OCI-LY3 (cell line): ENCODE measurements at regions not wholly inside any gene's neighbourhood (a gene's known extent, or its start where the extent isn't known, plus 50 kb on each side); places are given as distances from the start of the nearest gene placed in this dataset.

Source experiments
- EZH2phosphoT487 ChIP-seq: fragments of 200-600 bp; shearing (Covaris generic); IDR thresholded peaks from 2 replicates; pipeline ENCODE4 v1.6.1; 2018; ENCODE audit warnings: antibody characterized with exemption, mixed run types, low read depth
- TF ChIP-seq, protein P1 (sequence below): fragments of 200-600, 300-600 bp; sonication (generic); IDR thresholded peaks from 2 replicates; pipeline ENCODE4 v1.5.1; 2014; ENCODE audit warnings: antibody characterized with exemption, low read length, low read depth

DNA sequence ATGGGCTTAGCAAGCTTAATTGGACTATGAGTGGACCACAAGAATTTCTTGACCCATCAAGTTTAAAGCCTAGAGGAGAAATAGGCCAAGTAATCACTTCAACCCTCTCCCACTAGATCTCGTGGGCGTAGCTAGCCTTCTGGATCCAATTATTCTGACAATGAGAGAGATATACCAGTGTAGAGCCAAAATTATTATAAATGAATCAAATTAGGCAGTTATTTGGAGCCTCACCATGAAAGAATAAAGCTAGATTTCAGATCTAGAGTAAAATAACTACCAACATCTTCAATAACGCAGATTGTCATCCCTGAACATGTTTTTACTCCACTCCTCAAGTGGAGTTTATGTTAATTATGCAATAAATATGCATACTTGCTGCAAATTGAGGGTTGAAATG, 143.9 kb upstream of the CDH20 start:
- TF ChIP-seq, protein P1, sequence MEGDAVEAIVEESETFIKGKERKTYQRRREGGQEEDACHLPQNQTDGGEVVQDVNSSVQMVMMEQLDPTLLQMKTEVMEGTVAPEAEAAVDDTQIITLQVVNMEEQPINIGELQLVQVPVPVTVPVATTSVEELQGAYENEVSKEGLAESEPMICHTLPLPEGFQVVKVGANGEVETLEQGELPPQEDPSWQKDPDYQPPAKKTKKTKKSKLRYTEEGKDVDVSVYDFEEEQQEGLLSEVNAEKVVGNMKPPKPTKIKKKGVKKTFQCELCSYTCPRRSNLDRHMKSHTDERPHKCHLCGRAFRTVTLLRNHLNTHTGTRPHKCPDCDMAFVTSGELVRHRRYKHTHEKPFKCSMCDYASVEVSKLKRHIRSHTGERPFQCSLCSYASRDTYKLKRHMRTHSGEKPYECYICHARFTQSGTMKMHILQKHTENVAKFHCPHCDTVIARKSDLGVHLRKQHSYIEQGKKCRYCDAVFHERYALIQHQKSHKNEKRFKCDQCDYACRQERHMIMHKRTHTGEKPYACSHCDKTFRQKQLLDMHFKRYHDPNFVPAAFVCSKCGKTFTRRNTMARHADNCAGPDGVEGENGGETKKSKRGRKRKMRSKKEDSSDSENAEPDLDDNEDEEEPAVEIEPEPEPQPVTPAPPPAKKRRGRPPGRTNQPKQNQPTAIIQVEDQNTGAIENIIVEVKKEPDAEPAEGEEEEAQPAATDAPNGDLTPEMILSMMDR, result no peak
- no peak for TF ChIP-seq EZH2phosphoT487
